WTC11 (cell line): ENCODE measurements at regions not wholly inside any gene's neighbourhood (a gene's known extent, or its start where the extent isn't known, plus 50 kb on each side); places are given as distances from the start of the nearest gene placed in this dataset.
"Not testable (repeated sequence)": the region's sequence is repeated elsewhere in the genome, so short reads cannot be mapped to it uniquely, and the experiment has no call there.

Source experiments
- CTCF ChIP-seq: fragments of 200-600 bp; IDR thresholded peaks from 2 replicates; pipeline ENCODE4 v1.8.0; 2022; ENCODE audit warnings: antibody characterized with exemption
- SP1 ChIP-seq: sonication (generic); formaldehyde crosslinking; conservative IDR thresholded peaks from 2 replicates; pipeline ENCODE4 v1.8.1; 2022; ENCODE audit warnings: missing genetic modification reagents

DNA sequence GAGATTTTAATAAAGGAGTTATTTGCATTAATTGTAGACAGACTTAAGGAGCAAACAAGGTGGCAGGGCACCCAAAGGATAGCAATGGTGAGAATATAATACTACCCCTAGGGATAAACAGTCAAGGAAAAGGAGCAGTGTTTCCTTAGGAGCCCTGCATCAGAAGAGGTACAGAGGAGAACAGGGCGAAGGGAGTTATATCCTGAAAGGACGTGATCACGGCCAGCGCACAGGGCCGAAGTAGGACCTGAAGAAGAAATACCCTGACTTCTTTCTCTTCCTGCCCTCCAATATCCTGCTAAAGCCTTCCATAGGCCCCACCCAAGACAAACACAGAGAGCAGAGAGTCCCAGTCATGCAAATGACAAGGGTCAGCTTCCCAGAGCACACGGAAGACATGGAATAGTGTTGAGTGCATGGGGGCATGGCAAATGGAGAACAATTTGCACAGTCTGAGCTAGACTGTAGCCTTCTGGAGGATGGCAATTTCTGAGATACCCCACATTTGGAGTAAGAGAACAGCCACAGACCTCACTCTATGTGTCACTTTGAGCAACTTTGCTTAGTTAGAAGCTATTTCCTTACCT is 188.2 kb downstream of the ZNF92 start:
- not testable (repeated sequence) for TF ChIP-seq CTCF, SP1
